ENCODE measurements at regions not wholly inside any gene's neighbourhood (a gene's known extent, or its start where the extent isn't known, plus 50 kb on each side); places are given as distances from the start of the nearest gene placed in this dataset.

DNA sequence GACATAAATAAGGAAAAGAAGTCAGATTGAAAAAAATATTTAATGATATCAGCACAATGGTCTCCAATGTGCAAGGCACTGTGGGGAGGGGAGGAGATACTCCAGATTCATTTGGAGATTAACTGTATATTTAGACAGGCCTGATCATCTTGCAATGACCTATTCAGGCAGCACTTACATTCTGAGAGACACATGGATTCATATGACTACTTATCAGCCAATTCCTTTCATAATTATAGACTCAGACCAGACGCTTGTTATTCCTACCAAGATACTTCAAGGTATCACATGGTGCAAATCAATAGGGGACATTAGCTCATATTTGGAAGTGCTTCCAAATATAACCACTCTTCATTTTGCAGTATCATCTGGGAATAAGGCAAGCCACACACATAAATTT is 153.5 kb upstream of the TARS1 start:
- no peak for DNase-seq (ENCODE audit: low read depth)
- TF ChIP-seq, protein P1, sequence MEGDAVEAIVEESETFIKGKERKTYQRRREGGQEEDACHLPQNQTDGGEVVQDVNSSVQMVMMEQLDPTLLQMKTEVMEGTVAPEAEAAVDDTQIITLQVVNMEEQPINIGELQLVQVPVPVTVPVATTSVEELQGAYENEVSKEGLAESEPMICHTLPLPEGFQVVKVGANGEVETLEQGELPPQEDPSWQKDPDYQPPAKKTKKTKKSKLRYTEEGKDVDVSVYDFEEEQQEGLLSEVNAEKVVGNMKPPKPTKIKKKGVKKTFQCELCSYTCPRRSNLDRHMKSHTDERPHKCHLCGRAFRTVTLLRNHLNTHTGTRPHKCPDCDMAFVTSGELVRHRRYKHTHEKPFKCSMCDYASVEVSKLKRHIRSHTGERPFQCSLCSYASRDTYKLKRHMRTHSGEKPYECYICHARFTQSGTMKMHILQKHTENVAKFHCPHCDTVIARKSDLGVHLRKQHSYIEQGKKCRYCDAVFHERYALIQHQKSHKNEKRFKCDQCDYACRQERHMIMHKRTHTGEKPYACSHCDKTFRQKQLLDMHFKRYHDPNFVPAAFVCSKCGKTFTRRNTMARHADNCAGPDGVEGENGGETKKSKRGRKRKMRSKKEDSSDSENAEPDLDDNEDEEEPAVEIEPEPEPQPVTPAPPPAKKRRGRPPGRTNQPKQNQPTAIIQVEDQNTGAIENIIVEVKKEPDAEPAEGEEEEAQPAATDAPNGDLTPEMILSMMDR (conservative IDR thresholded peaks at IDR 0.05; ENCODE audit: low read depth, low read length), result no peak
- no peak overlapping the region for H3K4me3 ChIP-seq (ENCODE audit: low read depth, low read length)

DNA sequence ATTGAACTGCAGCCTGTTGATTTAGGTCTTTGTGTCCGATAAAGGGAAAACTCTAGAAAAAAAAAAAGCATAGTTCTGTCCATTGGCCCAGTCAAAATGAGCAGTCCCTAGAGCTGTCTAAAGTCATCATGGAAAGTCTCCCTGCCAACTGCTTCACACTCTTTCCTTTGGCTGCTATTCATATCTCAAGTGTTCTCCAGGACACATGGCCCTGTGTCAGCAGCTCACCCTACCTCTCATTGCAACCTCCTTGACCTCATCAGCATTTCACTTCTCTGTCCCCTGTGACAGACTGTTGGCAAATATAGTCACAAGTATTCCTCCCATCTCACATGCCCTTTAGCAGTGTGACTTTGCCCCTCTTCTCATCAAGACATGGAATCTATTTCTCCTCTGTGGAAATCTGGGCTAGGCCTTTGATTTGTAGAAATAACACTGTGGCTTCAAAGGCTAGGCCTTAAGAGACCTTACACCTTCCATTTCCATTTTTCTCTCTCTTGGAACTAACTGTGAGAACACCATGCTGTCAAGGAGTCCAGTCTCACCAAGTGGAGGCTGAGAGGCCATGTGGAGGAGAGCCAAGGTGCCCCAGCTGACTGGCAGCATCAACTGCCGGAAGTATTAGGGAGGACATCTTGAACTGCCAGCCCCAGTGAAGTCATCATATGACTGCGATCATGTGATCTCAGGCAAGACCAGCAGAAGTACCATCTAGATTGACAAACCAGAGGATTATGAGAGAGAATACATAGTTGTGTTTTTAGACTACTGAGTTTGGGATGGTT is 149.4 kb upstream of the TARS1 start:
- no peak overlapping the region for H3K4me3 ChIP-seq (ENCODE audit: low read depth, low read length)
- TF ChIP-seq, protein P1 (conservative IDR thresholded peaks at IDR 0.05; ENCODE audit: low read depth, low read length), result no peak
- no peak for DNase-seq (ENCODE audit: low read depth)

DNA sequence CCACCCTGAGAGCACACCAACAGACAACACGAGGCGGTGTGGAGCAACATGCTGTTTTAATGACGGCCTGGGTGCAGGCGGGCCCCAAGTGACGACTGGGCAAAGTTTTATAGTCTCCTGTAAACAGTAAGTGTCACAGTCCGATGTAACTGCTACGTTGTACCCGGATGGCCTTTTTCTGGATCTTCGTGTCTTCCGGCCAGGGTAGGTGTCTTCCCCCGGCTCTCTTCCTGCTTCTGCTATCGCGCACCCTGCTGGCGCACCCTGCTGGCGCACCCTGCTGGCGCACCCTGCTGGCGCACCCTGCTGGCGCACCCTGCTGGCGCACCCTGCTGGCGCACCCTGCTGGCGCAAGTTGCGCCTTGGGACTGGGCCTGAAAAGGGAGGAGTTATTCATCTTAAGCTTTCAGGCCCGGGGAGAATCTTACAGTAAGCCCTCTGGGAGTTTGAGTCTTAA is 143.0 kb upstream of the TARS1 start:
- TF ChIP-seq, protein P1 (conservative IDR thresholded peaks at IDR 0.05; ENCODE audit: low read depth, low read length), result no peak
- no peak overlapping the region for H3K4me3 ChIP-seq (ENCODE audit: low read depth, low read length)
- no peak for DNase-seq (ENCODE audit: low read depth)

DNA sequence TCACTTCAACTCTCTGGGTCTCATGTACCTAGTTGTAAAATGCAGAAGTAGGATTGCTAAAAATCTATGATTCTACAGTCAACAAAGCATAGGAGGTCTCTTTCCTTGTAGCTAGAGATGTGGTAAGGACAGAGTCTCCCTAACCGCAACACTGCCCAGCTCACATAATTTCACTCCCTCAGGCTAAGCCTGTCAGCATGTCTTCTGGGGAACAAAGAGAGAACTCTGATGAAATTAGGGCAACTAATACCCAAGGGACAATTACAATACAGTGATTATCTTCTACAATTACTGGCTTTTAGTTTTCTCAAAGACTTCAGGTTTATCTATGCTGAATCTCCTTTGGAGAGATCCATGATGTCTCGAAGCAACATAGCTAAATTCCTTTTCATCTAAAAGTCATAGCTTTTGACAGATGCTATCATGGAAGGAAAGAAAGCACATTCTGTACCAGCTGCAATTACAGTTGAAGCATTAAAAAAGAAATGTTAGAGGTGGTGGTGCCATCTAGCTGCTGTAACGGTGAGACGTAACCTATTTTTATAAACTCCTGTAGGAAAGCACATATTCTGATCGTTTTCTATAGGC is 141.1 kb upstream of the TARS1 start:
- H3K4me3 ChIP-seq (ENCODE audit: low read depth, low read length), result no peak overlapping the region
- DNase-seq (ENCODE audit: low read depth), result peak; percentile 84
- TF ChIP-seq, protein P1 (conservative IDR thresholded peaks at IDR 0.05; ENCODE audit: low read depth, low read length), result peak; percentile 59

- no peak overlapping the region for H3K4me3 ChIP-seq (ENCODE audit: low read depth, low read length)
- DNase-seq (ENCODE audit: low read depth), result no peak
- TF ChIP-seq, protein P1 (conservative IDR thresholded peaks at IDR 0.05; ENCODE audit: low read depth, low read length), result no peak
These were observed 140.5 kb upstream of the TARS1 start for GRCh38 chr5:33300209-33300742.

- no peak for DNase-seq (ENCODE audit: low read depth)
- TF ChIP-seq, protein P1 (conservative IDR thresholded peaks at IDR 0.05; ENCODE audit: low read depth, low read length), result no peak
- no peak overlapping the region for H3K4me3 ChIP-seq (ENCODE audit: low read depth, low read length)
These were observed 137.1 kb upstream of the TARS1 start for GRCh38 chr5:33303579-33304095.

All from choroid plexus epithelial cell (primary cell).